ENCODE measurements at regions not wholly inside any gene's neighbourhood (a gene's known extent, or its start where the extent isn't known, plus 50 kb on each side); places are given as distances from the start of the nearest gene placed in this dataset.

- no peak for TF ChIP-seq CTCF (IDR thresholded peaks at IDR 0.05)
- no peak for TF ChIP-seq POLR2A (IDR thresholded peaks at IDR 0.05)
- no peak for TF ChIP-seq POLR2AphosphoS5 (IDR thresholded peaks at IDR 0.05; ENCODE audit: insufficient read depth in 1 of 2, low read depth in 1 of 2)
Measured at GRCh38 chr4:14621731-14622463, 380.4 kb upstream of the CPEB2 start.

All from vagina (tissue), 2 donors.